NB4 (cell line): ENCODE measurements at regions not wholly inside any gene's neighbourhood (a gene's known extent, or its start where the extent isn't known, plus 50 kb on each side); places are given as distances from the start of the nearest gene placed in this dataset.

Source experiments
- DNase-seq: peaks from one replicate; pipeline ENCODE4 v3.0.0; 2010; ENCODE audit warnings: low read depth
- H3K4me3 ChIP-seq: one replicate; pipeline ENCODE4 v1.5.1; 2011; ENCODE audit warnings: mild to moderate bottlenecking, low read depth, low read length, moderate library complexity
- CTCF ChIP-seq: IDR thresholded peaks from one replicate; pipeline ENCODE4 v1.5.1; 2012; ENCODE audit warnings: low read depth, low read length
- MAX ChIP-seq: IDR thresholded peaks from 2 replicates; pipeline ENCODE4 v1.6.1; 2011; ENCODE audit warnings: low read depth, low read length
- MYC ChIP-seq: IDR thresholded peaks from 2 replicates; pipeline ENCODE4 v1.6.1; 2011; ENCODE audit warnings: low read depth, low read length
- POLR2A ChIP-seq: IDR thresholded peaks from 2 replicates; pipeline ENCODE4 v1.6.1; 2011; ENCODE audit warnings: mild to moderate bottlenecking; ENCODE audit not compliant: insufficient read length; ENCODE audit errors: extremely low read depth

- H3K4me3 ChIP-seq, result no peak overlapping the region
- no peak for DNase-seq
- no peak for TF ChIP-seq MAX
- TF ChIP-seq POLR2A, result no peak
- TF ChIP-seq CTCF, result no peak
- no peak for TF ChIP-seq MYC
Observed at GRCh38 chr5:40010436-40010835, 585.7 kb upstream of the DAB2 start.

DNA sequence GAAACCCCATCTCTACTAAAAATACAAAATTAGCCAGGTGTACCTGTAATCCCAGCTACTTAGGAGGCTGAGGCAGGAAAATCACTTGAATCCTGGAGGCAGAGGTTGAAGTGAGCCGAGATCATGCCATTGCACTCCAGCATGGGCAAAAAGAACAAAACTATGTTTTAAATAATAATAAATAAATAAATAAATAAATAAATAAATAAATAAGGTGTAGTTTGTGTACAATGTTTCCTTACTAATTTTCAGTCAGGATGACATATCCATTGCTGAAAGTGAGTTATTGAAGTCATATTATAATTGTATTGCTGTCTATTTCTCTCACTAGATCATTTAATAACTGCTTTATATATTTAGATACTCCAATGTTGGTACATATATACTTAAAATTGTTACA, 581.5 kb upstream of the DAB2 start:
- TF ChIP-seq CTCF, result no peak
- TF ChIP-seq POLR2A, result no peak
- no peak for TF ChIP-seq MAX
- TF ChIP-seq MYC, result no peak
- no peak for DNase-seq
- H3K4me3 ChIP-seq, result no peak overlapping the region

GRCh38 chr5:40001796-40002195, 577.0 kb upstream of the DAB2 start:
- DNase-seq, result no peak
- H3K4me3 ChIP-seq, result no peak overlapping the region
- no peak for TF ChIP-seq MYC
- TF ChIP-seq MAX, result no peak
- TF ChIP-seq CTCF, result no peak
- TF ChIP-seq POLR2A, result no peak

DNA sequence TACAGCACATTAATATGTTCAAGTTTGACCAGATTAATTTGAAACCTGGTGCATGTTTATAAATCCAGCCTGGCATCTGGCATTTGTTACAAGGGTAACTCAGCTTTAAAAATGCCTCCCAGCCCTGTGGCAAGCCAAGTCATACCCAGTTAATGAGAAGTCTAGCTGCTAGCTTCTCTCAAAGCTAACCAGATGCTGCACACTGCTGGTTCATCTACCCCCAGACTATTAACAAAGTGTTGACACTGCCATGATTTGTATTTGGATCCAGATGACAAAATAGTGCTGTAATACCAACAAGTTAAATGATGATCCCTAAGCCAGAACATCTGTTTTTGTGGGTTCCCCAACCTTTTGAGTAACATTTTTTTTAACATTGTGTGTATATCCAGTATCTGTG, 573.7 kb upstream of the DAB2 start:
- no peak for TF ChIP-seq MYC
- no peak for TF ChIP-seq CTCF
- no peak for TF ChIP-seq MAX
- no peak for TF ChIP-seq POLR2A
- no peak overlapping the region for H3K4me3 ChIP-seq
- no peak for DNase-seq

DNA sequence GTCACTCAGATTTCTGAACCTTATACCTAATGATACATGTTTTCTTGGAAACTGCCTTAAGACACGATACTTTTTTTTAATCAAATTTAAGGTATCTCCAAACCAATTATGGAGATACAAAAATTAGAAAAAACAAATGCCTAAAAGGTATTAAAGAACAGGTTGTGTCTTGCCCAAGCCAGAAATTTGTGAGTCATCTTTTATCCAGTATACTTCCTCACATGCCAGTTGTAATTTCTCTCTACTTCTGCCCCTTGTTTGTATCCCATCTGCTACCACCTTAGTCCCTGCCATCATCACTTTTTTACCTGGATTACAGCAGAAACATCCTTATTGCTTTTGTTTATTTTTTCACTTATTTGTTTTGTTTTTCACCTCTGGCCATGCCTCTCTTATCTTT, 571.2 kb upstream of the DAB2 start:
- TF ChIP-seq MAX, result no peak
- no peak for TF ChIP-seq MYC
- TF ChIP-seq POLR2A, result no peak
- no peak for TF ChIP-seq CTCF
- H3K4me3 ChIP-seq, result no peak overlapping the region
- no peak for DNase-seq

- DNase-seq, result peak; percentile 5
- H3K4me3 ChIP-seq, result no peak overlapping the region
- no peak for TF ChIP-seq POLR2A
- TF ChIP-seq MYC, result no peak
- TF ChIP-seq CTCF, result no peak
- no peak for TF ChIP-seq MAX
Observed at GRCh38 chr5:39992617-39993202, 567.9 kb upstream of the DAB2 start.
